BLaER1 treated with 17β-estradiol and CSF1 and Interleukin-3, amounts not matched to agents 10 nM and 100 nM (cell line): ENCODE measurements at regions not wholly inside any gene's neighbourhood (a gene's known extent, or its start where the extent isn't known, plus 50 kb on each side); places are given as distances from the start of the nearest gene placed in this dataset.

ENCODE experiments used
- H3K27ac ChIP-seq, 11 experiments: shearing (Covaris generic); formaldehyde crosslinking; 2 replicates each; pipeline ENCODE4 v1.8.1; 2022
- H3K27me3 ChIP-seq, 11 experiments: shearing (Covaris generic); formaldehyde crosslinking; 2 replicates each; pipeline ENCODE4 v1.8.1; 2022
- H3K36me3 ChIP-seq, 11 experiments: shearing (Covaris generic); formaldehyde crosslinking; 2 replicates each; pipeline ENCODE4 v1.8.1; 2022
- H3K4me1 ChIP-seq, 10 experiments: shearing (Covaris generic); formaldehyde crosslinking; 2 replicates each; pipeline ENCODE4 v1.8.1; 2022
- H3K4me2 ChIP-seq, 11 experiments: shearing (Covaris generic); formaldehyde crosslinking; 2 replicates each; pipeline ENCODE4 v1.8.1; 2022
- H3K4me3 ChIP-seq, 10 experiments: shearing (Covaris generic); formaldehyde crosslinking; 2 replicates each; pipeline ENCODE4 v1.8.1; 2022
- H3K9ac ChIP-seq, 11 experiments: shearing (Covaris generic); formaldehyde crosslinking; 2 replicates each; pipeline ENCODE4 v1.8.1; 2022
- H3K9me3 ChIP-seq, 11 experiments: shearing (Covaris generic); formaldehyde crosslinking; replicated peaks in 1 of 11; 2 replicates each; pipeline ENCODE4 v1.8.1; 2022
- H4K20me1 ChIP-seq, 11 experiments: shearing (Covaris generic); formaldehyde crosslinking; 2 replicates each; pipeline ENCODE4 v1.8.1; 2022
- Cebpa-rat ChIP-seq, 11 experiments: shearing (Covaris generic); IDR thresholded peaks; 2 replicates each; pipeline ENCODE4 v1.8.1; 2022

DNA sequence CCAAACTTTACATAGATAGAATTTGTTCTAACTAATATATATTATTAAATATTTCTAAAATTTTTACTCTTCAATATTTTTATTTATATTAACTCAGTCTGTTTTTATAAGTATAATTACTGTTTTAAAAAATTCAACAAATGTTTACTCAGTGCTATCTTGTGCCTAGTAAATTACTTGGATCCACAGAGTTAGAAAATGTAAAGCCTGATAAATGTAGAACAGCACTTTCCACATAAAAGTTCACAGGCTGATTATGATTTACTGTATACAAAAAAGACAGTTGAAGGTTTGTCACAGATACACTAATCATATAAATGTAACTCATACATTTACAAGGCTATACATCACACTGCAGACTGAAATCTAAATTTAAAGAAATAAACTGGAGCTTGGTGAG, 170.0 kb downstream of the FOXG1 start:
- no peak overlapping the region for H3K4me3 ChIP-seq
- H3K4me2 ChIP-seq: no peak overlapping the region
- no peaks in the 10 kb centered on the region for H3K27me3 ChIP-seq
- no peak overlapping the region for H3K27ac ChIP-seq
- H3K9me3 ChIP-seq: peaks cover 0 to 14% (median 4%) of the 10 kb centered on the region in 11 experiments; a peak in 9 of 22 replicates
- H4K20me1 ChIP-seq: no peaks in the 10 kb centered on the region
- no peak overlapping the region for H3K9ac ChIP-seq
- no peaks in the 10 kb centered on the region for H3K36me3 ChIP-seq
- no peaks in the 10 kb centered on the region for H3K4me1 ChIP-seq
- no peak for TF ChIP-seq Cebpa-rat (IDR thresholded peaks at IDR 0.05)

DNA sequence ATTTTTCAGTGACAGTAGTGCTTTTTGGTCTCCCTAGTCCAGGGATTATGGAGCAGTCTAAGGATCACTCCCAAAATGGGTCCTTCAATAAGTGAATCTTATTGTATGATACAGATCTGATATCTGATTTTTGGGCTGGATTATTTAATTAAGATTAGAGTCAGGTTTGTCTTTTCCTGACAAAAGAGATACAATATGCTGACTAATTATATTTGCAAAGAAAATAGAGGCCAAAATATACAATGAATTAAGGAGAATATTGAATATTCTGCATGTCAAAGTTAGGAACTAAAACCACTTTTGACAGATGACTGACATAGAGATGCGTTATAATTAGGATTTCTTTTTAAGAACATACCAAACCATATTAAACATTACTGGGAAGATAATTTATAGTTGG, 175.2 kb downstream of the FOXG1 start:
- Histone ChIP-seq H3K9me3 (no peaks in the 10 kb centered on the region), H3K4me3 (no peak overlapping the region), H4K20me1 (no peaks in the 10 kb centered on the region), H3K36me3 (no peaks in the 10 kb centered on the region), H3K27ac (no peak overlapping the region), H3K9ac (no peak overlapping the region), H3K27me3 (no peaks in the 10 kb centered on the region), H3K4me1 (no peaks in the 10 kb centered on the region), H3K4me2 (no peak overlapping the region)
- no peak for TF ChIP-seq Cebpa-rat (IDR thresholded peaks at IDR 0.05)

DNA sequence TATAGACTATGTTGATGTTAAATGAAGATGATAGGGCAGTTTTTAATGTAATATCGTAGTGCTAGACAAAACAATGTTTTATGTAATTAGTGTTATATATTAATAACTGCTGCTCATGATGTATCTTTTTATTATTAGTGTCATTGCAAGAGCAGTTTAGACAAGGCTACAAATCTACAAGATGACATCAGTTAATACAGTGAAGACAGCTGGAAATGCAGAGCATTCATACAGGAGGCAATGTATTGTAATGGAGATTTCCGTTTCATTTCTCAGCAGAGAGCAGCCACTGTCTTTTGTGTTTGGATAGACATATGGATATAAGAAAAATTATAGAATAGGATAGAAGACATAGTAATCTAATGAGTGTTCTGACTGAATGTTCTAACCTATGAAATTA, 178.0 kb downstream of the FOXG1 start:
- no peak overlapping the region for H3K4me2 ChIP-seq
- no peak overlapping the region for H3K4me3 ChIP-seq
- H3K36me3 ChIP-seq: no peaks in the 10 kb centered on the region
- H3K9me3 ChIP-seq: no peaks in the 10 kb centered on the region
- H3K4me1 ChIP-seq: no peaks in the 10 kb centered on the region
- TF ChIP-seq Cebpa-rat (IDR thresholded peaks at IDR 0.05): no peak
- no peaks in the 10 kb centered on the region for H3K27me3 ChIP-seq
- H3K27ac ChIP-seq: no peak overlapping the region
- no peak overlapping the region for H3K9ac ChIP-seq
- H4K20me1 ChIP-seq: no peaks in the 10 kb centered on the region

DNA sequence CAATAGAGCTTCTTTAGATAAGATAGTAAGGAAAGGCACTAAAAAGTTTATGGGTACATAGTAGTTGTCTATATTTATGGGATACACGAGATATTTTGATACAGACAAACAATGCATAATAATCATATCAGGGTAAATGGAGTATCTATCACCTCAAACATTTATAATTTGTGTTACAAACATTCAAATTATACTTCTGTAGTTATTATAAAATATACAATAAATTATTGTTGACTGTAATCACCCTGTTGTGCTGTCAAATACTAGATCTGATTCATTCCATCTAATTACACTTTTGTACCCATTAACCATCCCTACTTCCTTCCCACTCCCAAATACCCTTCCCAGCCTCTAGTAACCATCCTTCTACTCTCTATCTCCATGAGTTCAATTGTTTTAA, 179.7 kb downstream of the FOXG1 start:
- Histone ChIP-seq H3K27ac (no peak overlapping the region), H4K20me1 (no peaks in the 10 kb centered on the region), H3K9me3 (no peaks in the 10 kb centered on the region), H3K27me3 (no peaks in the 10 kb centered on the region), H3K36me3 (no peaks in the 10 kb centered on the region), H3K4me2 (no peak overlapping the region), H3K4me3 (no peak overlapping the region), H3K4me1 (no peaks in the 10 kb centered on the region), H3K9ac (no peak overlapping the region)
- TF ChIP-seq Cebpa-rat (IDR thresholded peaks at IDR 0.05): no peak

DNA sequence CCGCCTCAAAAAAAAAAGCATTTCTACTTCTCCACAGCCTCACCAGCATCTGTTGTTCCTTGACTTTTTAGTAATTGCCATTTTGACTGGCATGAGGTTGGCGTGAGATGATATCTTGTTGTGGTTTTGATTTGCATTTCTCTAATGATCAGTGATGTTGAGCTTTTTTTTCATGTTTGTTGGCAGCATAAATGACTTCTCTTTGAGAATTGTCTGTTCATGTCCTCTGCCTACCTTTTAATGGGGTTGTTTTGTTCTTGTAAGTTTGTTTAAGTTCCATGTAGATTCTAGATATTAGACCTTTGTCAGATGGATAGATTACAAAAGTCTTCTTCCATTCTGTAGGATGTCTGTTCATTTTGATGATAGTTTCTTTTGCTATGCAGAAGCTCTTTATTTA, 182.9 kb downstream of the FOXG1 start:
- H3K4me2 ChIP-seq: no peak overlapping the region
- H3K9ac ChIP-seq: no peak overlapping the region
- H4K20me1 ChIP-seq: no peaks in the 10 kb centered on the region
- TF ChIP-seq Cebpa-rat (IDR thresholded peaks at IDR 0.05): no peak
- no peaks in the 10 kb centered on the region for H3K4me1 ChIP-seq
- no peaks in the 10 kb centered on the region for H3K9me3 ChIP-seq
- H3K27ac ChIP-seq: no peak overlapping the region
- H3K27me3 ChIP-seq: no peaks in the 10 kb centered on the region
- H3K36me3 ChIP-seq: no peaks in the 10 kb centered on the region
- H3K4me3 ChIP-seq: no peak overlapping the region

DNA sequence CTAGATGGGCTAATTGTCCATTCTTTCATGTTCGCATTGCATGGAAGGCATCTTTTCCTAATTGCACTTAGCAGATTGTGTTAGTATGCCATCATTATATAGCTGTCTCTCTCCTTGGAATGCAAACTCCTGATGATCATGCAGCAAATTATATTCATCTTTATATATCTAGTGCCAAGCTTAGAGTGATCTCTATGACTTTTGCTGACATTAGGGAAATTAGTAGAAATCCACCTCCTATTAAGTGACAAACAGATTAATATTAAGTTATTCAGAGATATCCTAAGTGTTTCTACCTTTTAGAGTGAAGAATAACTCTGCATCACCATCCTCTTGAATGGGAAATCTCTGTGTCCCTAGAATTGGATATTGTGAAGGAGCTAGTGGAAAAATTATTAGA, 185.6 kb downstream of the FOXG1 start:
- H3K9me3 ChIP-seq: no peaks in the 10 kb centered on the region
- H3K9ac ChIP-seq: no peak overlapping the region
- no peak overlapping the region for H3K4me2 ChIP-seq
- no peaks in the 10 kb centered on the region for H3K4me1 ChIP-seq
- H4K20me1 ChIP-seq: no peaks in the 10 kb centered on the region
- H3K27me3 ChIP-seq: no peaks in the 10 kb centered on the region
- no peak for TF ChIP-seq Cebpa-rat (IDR thresholded peaks at IDR 0.05)
- H3K27ac ChIP-seq: no peak overlapping the region
- H3K4me3 ChIP-seq: no peak overlapping the region
- H3K36me3 ChIP-seq: no peaks in the 10 kb centered on the region

DNA sequence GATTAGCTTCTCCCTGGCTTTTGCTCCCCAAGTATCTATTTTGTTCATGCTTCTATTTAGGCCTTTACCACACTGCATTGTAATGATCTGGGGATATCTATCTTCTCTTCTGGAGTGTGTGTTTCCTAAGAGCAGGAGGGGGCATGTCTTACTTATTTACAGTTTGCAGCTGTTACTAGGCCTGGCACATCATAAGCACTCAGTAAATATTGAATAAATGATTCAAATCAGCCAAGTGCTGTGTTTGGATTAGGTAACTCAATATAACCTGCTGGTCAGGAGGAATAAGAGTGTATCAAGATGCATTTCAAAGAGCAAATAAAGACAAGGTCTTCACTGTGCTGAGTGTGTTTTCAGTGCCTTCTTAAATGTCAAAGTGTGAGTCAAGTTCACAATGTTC, 186.1 kb downstream of the FOXG1 start:
- Histone ChIP-seq H4K20me1 (no peaks in the 10 kb centered on the region), H3K27me3 (no peaks in the 10 kb centered on the region), H3K27ac (no peak overlapping the region), H3K4me3 (no peak overlapping the region), H3K4me1 (no peaks in the 10 kb centered on the region), H3K9me3 (no peaks in the 10 kb centered on the region), H3K36me3 (no peaks in the 10 kb centered on the region), H3K9ac (no peak overlapping the region), H3K4me2 (no peak overlapping the region)
- TF ChIP-seq Cebpa-rat (IDR thresholded peaks at IDR 0.05): no peak

DNA sequence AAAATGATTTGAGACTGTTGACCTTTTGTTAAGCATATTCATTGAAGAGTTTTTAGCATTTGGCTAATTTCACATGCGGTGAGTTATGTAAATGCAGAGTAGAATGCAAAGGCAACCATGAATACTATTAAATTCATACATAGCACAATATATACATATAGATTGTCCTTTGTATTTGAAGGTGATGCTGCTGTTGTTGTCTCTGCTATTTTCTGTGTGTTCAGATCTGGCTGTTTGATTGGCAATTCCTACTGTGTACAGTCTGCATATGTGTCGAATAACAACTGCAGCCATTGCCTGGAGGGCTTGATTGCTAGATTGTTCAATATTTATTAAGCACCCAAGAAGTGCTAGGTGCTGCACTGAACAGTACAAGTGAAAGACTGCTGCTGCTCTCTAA, 187.4 kb downstream of the FOXG1 start:
- Histone ChIP-seq H3K9ac (no peak overlapping the region), H4K20me1 (no peaks in the 10 kb centered on the region), H3K9me3 (no peaks in the 10 kb centered on the region), H3K4me2 (no peak overlapping the region), H3K4me1 (no peaks in the 10 kb centered on the region), H3K4me3 (no peak overlapping the region), H3K27me3 (no peaks in the 10 kb centered on the region), H3K36me3 (no peaks in the 10 kb centered on the region), H3K27ac (no peak overlapping the region)
- no peak for TF ChIP-seq Cebpa-rat (IDR thresholded peaks at IDR 0.05)

DNA sequence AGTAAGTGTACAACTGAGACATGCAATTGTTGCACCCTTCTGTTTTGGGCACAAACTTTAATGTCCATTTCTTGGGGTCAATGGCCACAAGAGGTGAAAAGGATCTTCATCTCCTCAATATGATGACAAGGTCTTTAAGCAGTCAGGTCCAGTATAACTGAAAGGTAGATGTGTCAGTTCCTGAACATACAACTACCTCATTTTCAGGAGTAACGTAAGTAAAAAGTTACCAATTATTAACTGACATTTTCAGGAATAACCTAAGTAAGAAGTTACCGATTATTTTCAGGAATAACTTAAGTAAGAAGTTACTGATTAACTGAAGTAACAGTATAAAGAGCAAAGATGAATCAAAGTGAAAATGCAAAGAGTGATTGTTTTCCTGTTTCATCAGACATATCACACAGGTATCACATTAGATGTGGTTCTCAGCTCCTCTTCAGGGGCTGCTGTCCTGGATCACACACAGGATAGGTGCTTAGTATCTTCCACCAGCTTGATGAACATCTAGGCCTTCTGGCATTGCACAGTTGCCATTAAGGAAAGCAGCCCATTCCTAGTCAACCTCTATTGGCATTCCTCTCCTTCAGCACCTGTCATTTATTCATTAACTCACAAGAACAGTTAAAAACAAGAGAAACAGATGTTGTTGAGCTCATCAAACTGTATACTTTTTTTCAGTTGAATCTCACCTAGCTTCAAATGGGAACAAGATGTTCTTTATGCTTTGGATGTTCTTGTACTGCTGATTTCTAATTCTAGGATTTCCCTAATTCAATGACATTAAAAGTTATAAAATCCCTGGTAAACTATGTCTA, 200.0 kb downstream of the FOXG1 start:
- Histone ChIP-seq H3K4me3 (no peak overlapping the region), H3K9ac (no peak overlapping the region), H3K4me2 (no peak overlapping the region), H3K4me1 (no peaks in the 10 kb centered on the region), H4K20me1 (no peaks in the 10 kb centered on the region), H3K27ac (no peak overlapping the region), H3K9me3 (peaks cover 0 to 9% (median 0%) of the 10 kb centered on the region in 11 experiments; a peak in 3 of 22 replicates), H3K36me3 (no peaks in the 10 kb centered on the region), H3K27me3 (no peaks in the 10 kb centered on the region)
- TF ChIP-seq Cebpa-rat (IDR thresholded peaks at IDR 0.05): no peak

DNA sequence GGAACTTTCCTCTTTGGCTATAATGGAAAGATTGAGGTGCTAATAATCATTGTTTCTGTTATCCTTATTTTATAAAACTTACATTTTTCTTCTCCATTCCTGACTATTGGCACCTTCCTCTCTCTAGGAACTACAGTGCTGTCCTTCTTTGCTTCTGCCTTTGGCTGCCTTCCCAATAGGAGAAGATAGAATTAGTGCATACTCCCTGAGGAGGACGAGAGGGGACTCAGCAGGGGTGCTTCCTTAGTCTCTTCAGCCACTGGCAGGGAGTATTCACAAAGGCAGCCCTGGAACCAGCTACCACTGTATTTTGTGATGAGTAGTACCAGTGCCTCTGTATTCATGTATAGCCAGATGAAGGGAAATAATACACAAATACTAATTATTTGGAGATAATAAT, 208.5 kb downstream of the FOXG1 start:
- no peak for TF ChIP-seq Cebpa-rat (IDR thresholded peaks at IDR 0.05)
- H3K4me3 ChIP-seq: no peak overlapping the region
- H3K9ac ChIP-seq: no peak overlapping the region
- no peaks in the 10 kb centered on the region for H4K20me1 ChIP-seq
- no peak overlapping the region for H3K27ac ChIP-seq
- no peaks in the 10 kb centered on the region for H3K27me3 ChIP-seq
- H3K36me3 ChIP-seq: no peaks in the 10 kb centered on the region
- H3K9me3 ChIP-seq: no peaks in the 10 kb centered on the region
- H3K4me1 ChIP-seq: no peaks in the 10 kb centered on the region
- no peak overlapping the region for H3K4me2 ChIP-seq
